Mucosa of descending colon (tissue), 3 donors: ENCODE measurements at regions not wholly inside any gene's neighbourhood (a gene's known extent, or its start where the extent isn't known, plus 50 kb on each side); places are given as distances from the start of the nearest gene placed in this dataset.
A peak's percentile ranks its signal among the peaks of the same experiment; 100 is the strongest.

Experiments used
- ATAC-seq: fragments of 200-7000 bp; cut with Tn5 transposase; one replicate; pipeline ENCODE4 v1.9.1; 2020; ENCODE audit warnings: mild to moderate bottlenecking, moderate library complexity
- DNase-seq, 3 donors: peaks; one replicate each; pipeline ENCODE4 v3.0.0-alpha.2; 2020
- H3K36me3 ChIP-seq: fragments of 200-600 bp; one replicate; pipeline ENCODE4 v1.8.0; 2021; ENCODE audit warnings: low read depth, mild to moderate bottlenecking
- H3K4me1 ChIP-seq: fragments of 200-600 bp; one replicate; pipeline ENCODE4 v1.8.0; 2021; ENCODE audit warnings: low read depth, mild to moderate bottlenecking
- H3K4me3 ChIP-seq: fragments of 200-600 bp; one replicate; pipeline ENCODE4 v1.8.0; 2021; ENCODE audit warnings: mild to moderate bottlenecking
- H3K9me3 ChIP-seq: fragments of 200-600 bp; one replicate; pipeline ENCODE4 v1.8.0; 2021; ENCODE audit warnings: mild to moderate bottlenecking
- CTCF ChIP-seq: fragments of 200-600 bp; IDR thresholded peaks from one replicate; pipeline ENCODE4 v1.8.0; 2022; ENCODE audit warnings: antibody characterized with exemption, mild to moderate bottlenecking
- intact Hi-C, 2 donors: fragments of 100-400 bp; cut with DNase I in 1 of 2; cut with micrococcal nuclease in 1 of 2; formaldehyde crosslinking; loops; one replicate each; pipeline versions ENCODE4 v1.11.0 to v1.11.1; 2022; cut with DNase I, micrococcal nuclease
- donor health status: DM: no; HTN: no; CAD: no; lungs with moderate emphysema.
- donor health status: DM: no; HTN: no; CAD: no.
- donor health status: DM: no; HTN: yes; CAD: no.

- no peak overlapping the region for H3K4me3 ChIP-seq
- no peak for ATAC-seq
- no peaks in the 10 kb centered on the region for H3K9me3 ChIP-seq
- DNase-seq, result no peak
- no peak for TF ChIP-seq CTCF
- intact Hi-C loops, result no loop called here
- H3K36me3 ChIP-seq, result no peaks in the 10 kb centered on the region
- H3K4me1 ChIP-seq, result no peaks in the 10 kb centered on the region
These were observed 279.7 kb upstream of the MGMT start for GRCh38 chr10:129187331-129187730.

GRCh38 chr10:129191797-129192196, 275.2 kb upstream of the MGMT start:
- ATAC-seq (no peak), DNase-seq (no peak)
- Histone ChIP-seq H3K4me3 (no peak overlapping the region), H3K36me3 (no peaks in the 10 kb centered on the region), H3K9me3 (no peaks in the 10 kb centered on the region), H3K4me1 (no peaks in the 10 kb centered on the region)
- intact Hi-C loops, result no loop called here
- no peak for TF ChIP-seq CTCF

- intact Hi-C loops, result no loop called here
- ATAC-seq, result peak; percentile 34
- no peaks in the 10 kb centered on the region for H3K9me3 ChIP-seq
- DNase-seq, result peak in 1 of 3 donors; percentile 12
- no peaks in the 10 kb centered on the region for H3K36me3 ChIP-seq
- no peak overlapping the region for H3K4me3 ChIP-seq
- H3K4me1 ChIP-seq, result no peaks in the 10 kb centered on the region
- TF ChIP-seq CTCF, result no peak
These were observed 274.5 kb upstream of the MGMT start for GRCh38 chr10:129192344-129193128.

GRCh38 chr10:129193148-129193547, 273.9 kb upstream of the MGMT start:
- H3K9me3 ChIP-seq, result no peaks in the 10 kb centered on the region
- ATAC-seq (no peak), DNase-seq (no peak)
- TF ChIP-seq CTCF, result no peak
- intact Hi-C loops, result no loop called here
- H3K4me3 ChIP-seq, result no peak overlapping the region
- H3K36me3 ChIP-seq, result no peaks in the 10 kb centered on the region
- H3K4me1 ChIP-seq, result no peaks in the 10 kb centered on the region

- intact Hi-C loops, result no loop called here
- Histone ChIP-seq H3K36me3 (no peaks in the 10 kb centered on the region), H3K9me3 (no peaks in the 10 kb centered on the region), H3K4me1 (no peaks in the 10 kb centered on the region), H3K4me3 (no peak overlapping the region)
- TF ChIP-seq CTCF, result no peak
- DNase-seq, result no peak
- ATAC-seq, result no peak
These were observed 272.7 kb upstream of the MGMT start for GRCh38 chr10:129194181-129194870.
